ENCODE measurements at regions not wholly inside any gene's neighbourhood (a gene's known extent, or its start where the extent isn't known, plus 50 kb on each side); places are given as distances from the start of the nearest gene placed in this dataset.

DNA sequence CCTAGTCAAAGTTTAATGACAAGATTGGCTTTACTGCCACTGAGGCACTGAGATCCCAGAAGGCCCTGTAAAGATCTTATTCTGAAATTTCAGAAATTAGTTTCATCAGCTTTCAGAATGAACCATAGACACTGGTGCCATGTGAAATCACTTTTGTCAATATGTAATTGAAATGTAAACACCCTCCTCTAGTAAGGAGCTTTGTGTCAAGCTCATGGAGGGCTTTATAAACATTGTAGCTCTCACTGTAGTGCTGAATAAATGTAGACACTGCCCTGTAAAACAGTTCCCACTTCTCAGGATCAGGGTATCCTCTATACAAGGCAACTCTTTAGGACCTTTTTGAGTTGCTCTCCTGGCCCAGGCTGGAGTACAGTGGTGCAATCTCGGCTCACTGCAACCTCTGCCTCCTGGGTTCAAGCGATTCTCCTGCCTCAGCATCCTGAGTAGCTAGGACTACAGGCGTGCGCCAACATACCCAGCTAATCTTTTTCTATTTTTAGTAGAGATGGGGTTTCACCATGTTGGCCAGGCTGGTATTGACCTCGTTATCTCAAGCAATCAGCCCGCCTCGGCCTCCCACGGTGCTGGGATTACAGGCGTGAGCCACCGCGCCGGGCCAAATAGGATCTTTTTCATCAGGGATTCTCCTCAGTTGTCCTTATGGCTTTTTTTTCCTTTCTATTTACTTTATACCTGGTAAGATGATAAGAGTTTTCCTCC lies 1823.9 kb upstream of the CDH9 start:
- Histone ChIP-seq H3K36me3 (no peaks in the 10 kb centered on the region), H3K27me3 (ENCODE audit: low read depth) (no peaks in the 10 kb centered on the region), H3K4me1 (no peaks in the 10 kb centered on the region), H3K4me3 (no peak overlapping the region), H3K27ac (replicated peaks) (no peak overlapping the region), H3K9me3 (replicated peaks) (no peaks in the 10 kb centered on the region)
- no peak for DNase-seq
- TF ChIP-seq, protein P1, sequence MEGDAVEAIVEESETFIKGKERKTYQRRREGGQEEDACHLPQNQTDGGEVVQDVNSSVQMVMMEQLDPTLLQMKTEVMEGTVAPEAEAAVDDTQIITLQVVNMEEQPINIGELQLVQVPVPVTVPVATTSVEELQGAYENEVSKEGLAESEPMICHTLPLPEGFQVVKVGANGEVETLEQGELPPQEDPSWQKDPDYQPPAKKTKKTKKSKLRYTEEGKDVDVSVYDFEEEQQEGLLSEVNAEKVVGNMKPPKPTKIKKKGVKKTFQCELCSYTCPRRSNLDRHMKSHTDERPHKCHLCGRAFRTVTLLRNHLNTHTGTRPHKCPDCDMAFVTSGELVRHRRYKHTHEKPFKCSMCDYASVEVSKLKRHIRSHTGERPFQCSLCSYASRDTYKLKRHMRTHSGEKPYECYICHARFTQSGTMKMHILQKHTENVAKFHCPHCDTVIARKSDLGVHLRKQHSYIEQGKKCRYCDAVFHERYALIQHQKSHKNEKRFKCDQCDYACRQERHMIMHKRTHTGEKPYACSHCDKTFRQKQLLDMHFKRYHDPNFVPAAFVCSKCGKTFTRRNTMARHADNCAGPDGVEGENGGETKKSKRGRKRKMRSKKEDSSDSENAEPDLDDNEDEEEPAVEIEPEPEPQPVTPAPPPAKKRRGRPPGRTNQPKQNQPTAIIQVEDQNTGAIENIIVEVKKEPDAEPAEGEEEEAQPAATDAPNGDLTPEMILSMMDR (IDR thresholded peaks at IDR 0.05; ENCODE audit: borderline replicate concordance): no peak
- intact Hi-C loops (cut with micrococcal nuclease): no loop called here

DNA sequence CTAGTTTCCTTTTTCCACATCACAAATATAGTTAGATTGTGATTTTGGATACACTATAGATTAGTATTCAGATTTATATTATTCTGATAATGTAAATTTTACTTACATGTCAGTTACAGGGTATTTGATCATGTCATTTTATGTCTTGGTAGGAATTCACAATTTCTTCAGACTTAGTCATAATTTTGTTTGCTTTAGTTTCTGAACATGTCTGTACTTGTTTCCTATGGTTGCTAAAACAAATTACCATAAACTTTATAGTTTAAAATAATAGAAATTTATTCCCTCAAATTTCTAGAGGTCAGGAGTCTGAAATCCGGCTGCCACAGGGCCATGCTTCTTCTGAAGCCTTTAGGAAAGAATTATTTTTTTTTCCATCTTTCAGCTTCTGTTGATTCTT lies 1817.2 kb upstream of the CDH9 start:
- TF ChIP-seq, protein P1 (IDR thresholded peaks at IDR 0.05; ENCODE audit: borderline replicate concordance): no peak
- DNase-seq: no peak
- no peaks in the 10 kb centered on the region for H3K4me1 ChIP-seq
- intact Hi-C loops (cut with micrococcal nuclease): no loop called here
- no peaks in the 10 kb centered on the region for H3K36me3 ChIP-seq
- peaks cover 9% of the 10 kb centered on the region for H3K9me3 ChIP-seq (replicated peaks)
- H3K27me3 ChIP-seq (ENCODE audit: low read depth): no peaks in the 10 kb centered on the region
- H3K4me3 ChIP-seq: no peak overlapping the region
- H3K27ac ChIP-seq (replicated peaks): no peak overlapping the region

DNA sequence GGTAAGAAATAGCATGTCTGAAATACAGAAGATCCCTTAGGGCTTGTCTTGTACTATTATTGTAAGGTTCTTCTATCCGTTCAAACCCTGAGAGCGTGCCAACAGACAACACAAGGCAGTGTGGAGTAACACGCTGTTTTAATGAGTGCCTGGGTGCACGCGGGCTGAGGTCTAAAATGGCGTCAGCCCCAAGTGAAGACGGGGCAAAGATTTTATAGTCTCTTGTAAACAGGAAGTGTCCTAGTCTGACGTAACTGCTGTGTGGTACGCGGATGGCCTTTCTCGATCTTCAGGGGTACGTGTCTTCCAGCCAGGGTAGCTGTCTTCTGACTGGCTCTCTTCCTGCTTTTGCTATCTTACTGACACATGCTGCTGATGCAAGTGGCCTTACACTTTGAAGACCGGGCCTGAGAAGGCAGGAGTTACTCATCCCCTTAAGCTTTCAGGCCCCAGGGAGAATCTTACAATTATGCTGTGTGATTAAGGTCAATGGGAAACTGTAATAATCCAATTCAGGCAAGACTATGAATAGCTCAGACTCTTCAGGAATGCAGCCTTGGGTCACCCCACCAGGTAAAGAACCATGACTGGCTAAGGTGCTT lies 1812.0 kb upstream of the CDH9 start:
- intact Hi-C loops (cut with micrococcal nuclease): no loop called here
- H3K27me3 ChIP-seq (ENCODE audit: low read depth): no peaks in the 10 kb centered on the region
- H3K27ac ChIP-seq (replicated peaks): no peak overlapping the region
- no peak overlapping the region for H3K4me3 ChIP-seq
- H3K36me3 ChIP-seq: no peaks in the 10 kb centered on the region
- TF ChIP-seq, protein P1 (IDR thresholded peaks at IDR 0.05; ENCODE audit: borderline replicate concordance): no peak
- no peak for DNase-seq
- H3K4me1 ChIP-seq: no peaks in the 10 kb centered on the region
- H3K9me3 ChIP-seq (replicated peaks): peaks cover 9% of the 10 kb centered on the region

DNA sequence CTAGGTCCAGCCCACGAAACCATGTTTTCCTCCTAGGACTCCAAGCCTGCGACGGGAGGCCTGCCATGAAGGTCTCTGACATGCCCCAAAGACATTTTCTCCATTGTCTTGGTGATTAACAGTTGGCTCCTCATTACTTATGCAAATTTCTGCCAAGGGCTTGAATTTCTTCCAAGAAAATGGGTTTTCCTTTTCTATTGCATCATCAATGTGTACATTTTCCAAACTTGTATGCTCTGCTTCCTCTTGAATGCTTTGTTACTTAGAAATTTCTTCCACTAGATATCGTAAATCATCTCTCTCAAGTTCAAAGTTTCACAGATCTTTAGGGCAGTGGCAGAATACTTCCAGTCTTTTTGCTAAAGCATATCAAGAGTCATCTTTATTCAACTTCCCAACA lies 1792.7 kb upstream of the CDH9 start:
- TF ChIP-seq, protein P1 (IDR thresholded peaks at IDR 0.05; ENCODE audit: borderline replicate concordance): no peak
- DNase-seq: no peak
- Histone ChIP-seq H3K27me3 (ENCODE audit: low read depth) (no peaks in the 10 kb centered on the region), H3K36me3 (no peaks in the 10 kb centered on the region), H3K4me1 (no peaks in the 10 kb centered on the region), H3K4me3 (no peak overlapping the region), H3K9me3 (replicated peaks) (peaks cover 11% of the 10 kb centered on the region), H3K27ac (replicated peaks) (no peak overlapping the region)
- intact Hi-C loops (cut with micrococcal nuclease): no loop called here

DNA sequence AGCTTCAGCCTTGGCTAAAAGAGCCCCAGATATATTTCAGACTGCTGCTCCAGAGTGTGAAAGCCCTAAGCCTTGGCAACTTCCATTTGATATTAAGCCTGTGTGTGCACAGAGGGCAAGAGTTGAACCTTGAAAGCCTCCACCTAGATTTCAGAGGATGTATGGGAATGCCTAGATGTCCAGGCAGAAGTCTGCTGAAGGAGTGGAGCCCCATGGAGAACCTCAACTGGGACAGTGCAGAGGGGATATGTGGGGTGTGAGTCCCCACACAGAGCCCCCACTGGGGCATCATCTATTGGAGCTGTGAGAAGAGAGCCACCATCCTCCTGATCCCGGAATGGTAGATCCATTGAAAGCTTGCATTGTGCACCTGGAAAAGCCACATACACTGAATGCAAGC lies 1784.8 kb upstream of the CDH9 start:
- H3K9me3 ChIP-seq (replicated peaks): peaks cover 49% of the 10 kb centered on the region
- no peaks in the 10 kb centered on the region for H3K27me3 ChIP-seq (ENCODE audit: low read depth)
- intact Hi-C loops (cut with micrococcal nuclease): no loop called here
- H3K27ac ChIP-seq (replicated peaks): no peak overlapping the region
- TF ChIP-seq, protein P1 (IDR thresholded peaks at IDR 0.05; ENCODE audit: borderline replicate concordance): no peak
- no peaks in the 10 kb centered on the region for H3K36me3 ChIP-seq
- H3K4me3 ChIP-seq: no peak overlapping the region
- no peak for DNase-seq
- H3K4me1 ChIP-seq: no peaks in the 10 kb centered on the region

Measured in left ventricle myocardium inferior (tissue), 1 donor.